ENCODE measurements at regions not wholly inside any gene's neighbourhood (a gene's known extent, or its start where the extent isn't known, plus 50 kb on each side); places are given as distances from the start of the nearest gene placed in this dataset.

DNA sequence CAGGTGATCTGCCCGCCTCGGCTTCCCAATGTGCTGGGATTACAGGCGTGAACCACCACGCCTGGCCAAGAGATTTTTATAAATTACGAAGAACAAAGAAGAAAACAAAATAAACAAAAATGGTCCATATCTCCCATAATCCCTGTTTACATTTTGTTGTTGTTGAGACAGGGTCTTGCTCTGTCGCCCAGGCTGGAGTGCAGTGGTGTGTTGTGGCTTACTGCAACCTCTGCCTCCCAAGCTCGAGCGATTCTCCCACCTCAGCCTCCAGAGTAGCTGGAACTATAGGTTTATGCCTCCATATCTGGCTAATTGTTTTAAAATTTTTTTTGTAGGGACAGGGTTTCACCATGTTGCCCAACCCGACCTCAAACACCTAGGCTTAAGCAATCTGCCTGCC lies 156.1 kb downstream of the ZNF664 start:
- POLR2A ChIA-PET, result no interaction called here
- H3K27me3 Mint-ChIP-seq, result no peaks in the 10 kb centered on the region
- ATAC-seq (no peak), DNase-seq (no peak)
- no peak overlapping the region for H3K27ac Mint-ChIP-seq
- no peak overlapping the region for H3K4me3 Mint-ChIP-seq
- no peaks in the 10 kb centered on the region for H3K36me3 Mint-ChIP-seq (ENCODE audit: low read depth)
- CTCF ChIA-PET, result no interaction called here
- intact Hi-C loops (cut with micrococcal nuclease), result no loop called here
- TF ChIP-seq, protein P1, sequence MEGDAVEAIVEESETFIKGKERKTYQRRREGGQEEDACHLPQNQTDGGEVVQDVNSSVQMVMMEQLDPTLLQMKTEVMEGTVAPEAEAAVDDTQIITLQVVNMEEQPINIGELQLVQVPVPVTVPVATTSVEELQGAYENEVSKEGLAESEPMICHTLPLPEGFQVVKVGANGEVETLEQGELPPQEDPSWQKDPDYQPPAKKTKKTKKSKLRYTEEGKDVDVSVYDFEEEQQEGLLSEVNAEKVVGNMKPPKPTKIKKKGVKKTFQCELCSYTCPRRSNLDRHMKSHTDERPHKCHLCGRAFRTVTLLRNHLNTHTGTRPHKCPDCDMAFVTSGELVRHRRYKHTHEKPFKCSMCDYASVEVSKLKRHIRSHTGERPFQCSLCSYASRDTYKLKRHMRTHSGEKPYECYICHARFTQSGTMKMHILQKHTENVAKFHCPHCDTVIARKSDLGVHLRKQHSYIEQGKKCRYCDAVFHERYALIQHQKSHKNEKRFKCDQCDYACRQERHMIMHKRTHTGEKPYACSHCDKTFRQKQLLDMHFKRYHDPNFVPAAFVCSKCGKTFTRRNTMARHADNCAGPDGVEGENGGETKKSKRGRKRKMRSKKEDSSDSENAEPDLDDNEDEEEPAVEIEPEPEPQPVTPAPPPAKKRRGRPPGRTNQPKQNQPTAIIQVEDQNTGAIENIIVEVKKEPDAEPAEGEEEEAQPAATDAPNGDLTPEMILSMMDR (IDR thresholded peaks at IDR 0.05), result no peak
- no peaks in the 10 kb centered on the region for H3K4me1 Mint-ChIP-seq (ENCODE audit: low read depth)
- no peaks in the 10 kb centered on the region for H3K9me3 Mint-ChIP-seq

DNA sequence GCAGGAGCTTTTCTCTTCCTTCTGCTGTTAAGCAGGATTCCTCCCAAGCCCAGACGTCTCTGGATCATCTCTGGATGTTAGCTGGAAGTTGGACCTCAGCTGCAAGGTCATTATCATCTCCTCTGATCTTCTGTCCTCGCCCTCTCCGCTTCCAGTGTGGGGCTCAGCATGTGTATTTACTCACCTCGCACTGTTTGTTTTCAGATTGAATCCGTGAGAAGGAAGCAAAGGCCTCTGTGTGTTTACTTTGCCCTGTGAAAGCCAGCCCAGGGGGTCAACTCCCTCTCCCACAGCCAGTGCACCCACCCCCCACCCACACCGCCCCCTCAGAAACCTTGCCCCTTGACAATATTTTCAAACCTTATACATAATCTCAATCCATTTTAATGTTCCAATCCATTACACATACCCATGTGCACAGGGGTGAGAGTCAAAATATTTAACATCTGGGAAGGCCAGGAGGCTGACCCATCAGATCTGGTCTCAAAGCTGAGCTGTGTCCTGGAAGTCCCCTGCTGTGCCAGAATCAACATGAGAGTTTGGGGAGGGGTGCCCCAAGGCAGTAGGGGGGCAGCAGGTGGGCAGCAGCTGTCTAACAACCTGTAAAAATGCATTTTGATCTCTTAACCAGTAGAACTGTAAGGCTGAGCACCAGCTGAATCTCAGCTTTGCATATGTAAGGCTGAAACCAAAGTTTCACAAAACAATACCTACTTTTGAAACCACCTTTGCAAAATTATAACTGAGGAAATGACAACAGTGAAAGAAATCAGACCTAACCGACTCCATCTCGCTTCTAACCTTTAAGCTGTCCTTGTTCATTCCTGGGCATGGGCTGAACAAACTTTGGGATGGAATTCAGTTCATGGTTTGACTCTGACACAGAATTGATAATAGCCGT lies 157.9 kb downstream of the ZNF664 start:
- Mint-ChIP-seq H3K4me1 (ENCODE audit: low read depth) (no peaks in the 10 kb centered on the region), H3K36me3 (ENCODE audit: low read depth) (no peaks in the 10 kb centered on the region), H3K27ac (no peak overlapping the region), H3K4me3 (no peak overlapping the region), H3K9me3 (no peaks in the 10 kb centered on the region), H3K27me3 (peaks cover 2% of the 10 kb centered on the region)
- DNase-seq (no peak), ATAC-seq (no peak)
- ChIA-PET POLR2A (no interaction called here), CTCF (interaction anchor here (0.6 kb wide), 1 partner anchor 67 kb away, joined by 3 read pairs; no protein-coding TSS in a partner anchor)
- TF ChIP-seq, protein P1 (IDR thresholded peaks at IDR 0.05), result no peak
- intact Hi-C loops (cut with micrococcal nuclease), result no loop called here

DNA sequence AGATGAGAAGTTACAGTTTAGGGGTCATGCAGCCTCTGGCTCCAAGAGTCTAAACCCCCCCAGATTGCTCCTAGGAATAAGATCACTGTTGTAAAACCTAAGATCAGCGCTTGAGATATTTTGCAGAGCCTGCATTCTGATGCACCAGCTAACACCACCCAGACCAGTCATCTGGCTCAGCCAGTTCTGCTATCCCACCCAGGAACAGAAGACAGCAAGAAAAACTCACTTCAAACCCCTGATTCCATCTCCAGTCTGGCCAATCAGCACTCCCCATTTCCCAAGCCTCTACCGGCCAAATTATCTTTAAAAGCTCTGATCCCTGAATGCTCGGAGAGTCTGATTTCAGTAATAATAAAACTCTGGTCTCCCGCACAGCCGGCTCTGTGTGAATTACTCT lies 158.6 kb downstream of the ZNF664 start:
- TF ChIP-seq, protein P1 (IDR thresholded peaks at IDR 0.05), result no peak
- no peak overlapping the region for H3K4me3 Mint-ChIP-seq
- no peaks in the 10 kb centered on the region for H3K9me3 Mint-ChIP-seq
- no peak overlapping the region for H3K27ac Mint-ChIP-seq
- ChIA-PET POLR2A (no interaction called here), CTCF (no interaction called here)
- peaks cover 2% of the 10 kb centered on the region for H3K27me3 Mint-ChIP-seq
- no peaks in the 10 kb centered on the region for H3K4me1 Mint-ChIP-seq (ENCODE audit: low read depth)
- intact Hi-C loops (cut with micrococcal nuclease), result no loop called here
- no peaks in the 10 kb centered on the region for H3K36me3 Mint-ChIP-seq (ENCODE audit: low read depth)
- ATAC-seq (no peak), DNase-seq (no peak)

DNA sequence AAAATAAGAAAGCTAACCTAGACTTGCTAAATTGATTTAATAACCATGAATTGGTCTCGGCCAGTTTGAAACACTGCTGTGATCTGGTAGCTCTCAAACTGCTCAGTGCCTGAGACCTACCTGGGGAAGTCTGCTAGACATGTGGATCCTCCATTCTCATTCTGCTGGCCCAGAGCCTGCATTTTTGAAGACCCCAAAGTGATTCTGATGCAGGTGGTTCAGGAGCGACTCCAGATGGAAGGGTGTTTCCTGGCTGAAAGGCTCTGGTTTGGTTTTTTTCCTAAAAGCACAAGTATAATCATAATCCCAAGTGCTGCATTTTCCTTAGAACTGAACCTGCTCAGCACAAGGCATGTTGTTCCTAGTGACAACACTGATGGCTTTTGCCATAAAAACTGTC lies 159.5 kb downstream of the ZNF664 start:
- intact Hi-C loops (cut with micrococcal nuclease), result no loop called here

DNA sequence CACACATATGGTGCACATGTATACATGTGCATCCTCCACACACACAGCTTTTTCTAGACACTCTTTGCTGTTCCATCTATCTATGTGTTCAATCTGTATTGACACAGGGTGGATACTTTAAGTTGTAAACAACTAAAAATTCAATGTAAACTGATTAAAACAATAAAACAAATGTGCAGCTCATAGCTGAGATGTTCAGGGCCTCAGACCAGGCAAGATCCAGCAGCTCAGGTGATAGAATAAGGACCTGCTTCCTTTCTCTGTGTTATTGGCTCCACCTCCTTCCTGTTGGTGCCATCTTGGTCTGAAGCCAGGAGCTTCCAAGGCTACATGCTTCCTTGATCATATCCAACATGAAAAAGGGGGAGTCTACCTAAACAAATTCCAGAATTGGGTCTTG lies 158.1 kb upstream of the RFLNA start:
- ATAC-seq, result no peak
- Mint-ChIP-seq H3K4me1 (ENCODE audit: low read depth) (no peaks in the 10 kb centered on the region), H3K9me3 (peaks cover 9% of the 10 kb centered on the region), H3K27ac (no peak overlapping the region), H3K36me3 (ENCODE audit: low read depth) (no peaks in the 10 kb centered on the region), H3K27me3 (peaks cover 12% of the 10 kb centered on the region), H3K4me3 (no peak overlapping the region)
- POLR2A ChIA-PET, result no interaction called here
- CTCF ChIA-PET, result no interaction called here
- TF ChIP-seq, protein P1 (IDR thresholded peaks at IDR 0.05), result no peak
- no peak for DNase-seq
- intact Hi-C loops (cut with micrococcal nuclease), result no loop called here

More for the DNA sequence above, 159.5 kb downstream of the ZNF664 start:
- H3K4me3 Mint-ChIP-seq, result no peak overlapping the region
- no peak for ATAC-seq
- no peaks in the 10 kb centered on the region for H3K36me3 Mint-ChIP-seq (ENCODE audit: low read depth)
- H3K9me3 Mint-ChIP-seq, result peaks cover 2% of the 10 kb centered on the region
- ChIA-PET CTCF (no interaction called here), POLR2A (no interaction called here)
- peaks cover 3% of the 10 kb centered on the region for H3K27me3 Mint-ChIP-seq
- no peak overlapping the region for H3K27ac Mint-ChIP-seq
- TF ChIP-seq, protein P1 (IDR thresholded peaks at IDR 0.05), result no peak
- no peaks in the 10 kb centered on the region for H3K4me1 Mint-ChIP-seq (ENCODE audit: low read depth)
- DNase-seq, result no peak
